Esophagus squamous epithelium (tissue), 4 donors: ENCODE measurements at regions not wholly inside any gene's neighbourhood (a gene's known extent, or its start where the extent isn't known, plus 50 kb on each side); places are given as distances from the start of the nearest gene placed in this dataset.

Experiments
- CTCF ChIP-seq, 6 experiments: fragments of 450-650 bp in 4 of 6; fragments of 200-600 bp in 2 of 6; sonication (generic) in 2 of 6; IDR thresholded peaks; one replicate each; pipeline ENCODE4 v1.5.1; 2016 to 2019; ENCODE audit warnings: antibody characterized with exemption in 6 of 6, mild to moderate bottlenecking in 4 of 6, moderate library complexity in 4 of 6
- POLR2A ChIP-seq, 4 donors: fragments of 450-650 bp; IDR thresholded peaks; one replicate each; pipeline ENCODE4 v1.6.1; 2017; ENCODE audit warnings: antibody characterized with exemption in 4 of 4, mild to moderate bottlenecking in 4 of 4, moderate library complexity in 3 of 4

DNA sequence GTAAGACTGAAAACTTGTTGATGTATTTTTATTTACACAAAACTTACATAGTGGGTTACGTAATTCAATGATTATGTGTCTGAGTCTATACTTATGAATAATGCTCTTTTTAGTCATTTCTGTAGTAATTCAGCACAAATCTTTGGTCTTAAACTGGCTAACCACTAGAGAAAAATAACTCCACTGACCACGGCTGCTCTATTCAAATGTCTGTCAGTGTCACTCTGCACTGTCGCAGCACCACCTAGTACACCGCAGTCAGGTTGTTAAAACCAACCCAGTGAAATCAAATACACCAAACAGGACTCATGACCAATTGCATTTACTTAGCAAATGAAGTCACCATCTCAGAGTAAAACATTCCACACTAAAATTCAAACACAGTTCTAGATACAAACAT lies 93.5 kb upstream of the CCDC28A start:
- TF ChIP-seq CTCF (IDR thresholded peaks at IDR 0.05) (no peak), POLR2A (IDR thresholded peaks at IDR 0.05) (no peak)
